ENCODE measurements at regions not wholly inside any gene's neighbourhood (a gene's known extent, or its start where the extent isn't known, plus 50 kb on each side); places are given as distances from the start of the nearest gene placed in this dataset.

- TF ChIP-seq ZBTB11 (CRISPR knock-in tag; IDR thresholded peaks at IDR 0.05) (no peak), ZNF622 (IDR thresholded peaks at IDR 0.05) (no peak), YBX1 (IDR thresholded peaks at IDR 0.05) (no peak), ZNF24 (IDR thresholded peaks at IDR 0.05) (no peak)
Measured at GRCh38 chr3:65174713-65175112, 486.9 kb upstream of the ADAMTS9 start (continued).

GRCh38 chr3:65173841-65174240, 486.0 kb upstream of the ADAMTS9 start:
- intact Hi-C loops (cut with micrococcal nuclease; ENCODE audit: unreplicated experiment) = loop anchor here (5.0 kb wide), 1 partner anchor 642 kb away; no protein-coding TSS in a partner anchor
- ChIA-PET POLR2A (no interaction called here), SMC1A (ENCODE audit: uncharacterized antibody, unreplicated experiment) (no interaction called here), CTCF (no interaction called here), RAD21 (ENCODE audit: unreplicated experiment) (no interaction called here)
- FAIRE-seq (no peak), ATAC-seq (no peak), DNase-seq (ENCODE audit: low read depth, low spot score) (no peak)
- Histone ChIP-seq H4K20me1 (ENCODE audit: control insufficient read depth, insufficient read depth) (no peaks in the 10 kb centered on the region), H3K9ac (ENCODE audit: control insufficient read depth, insufficient read depth, low read length) (no peak overlapping the region), H3K79me2 (ENCODE audit: control insufficient read depth, insufficient read depth, low read length) (no peaks in the 10 kb centered on the region), H3K9me3 (replicated peaks; ENCODE audit: control insufficient read depth, insufficient read depth, low read length) (no peaks in the 10 kb centered on the region), H3K4me2 (ENCODE audit: control insufficient read depth, insufficient read depth) (no peak overlapping the region), H3K4me3 (no peak overlapping the region), H3K36me3 (ENCODE audit: control insufficient read depth in 2 of 2, insufficient read depth in 2 of 2, low read length in 1 of 2) (no peaks in the 10 kb centered on the region), H3K4me1 (ENCODE audit: control insufficient read depth, insufficient read depth, low read length) (no peaks in the 10 kb centered on the region), H2AFZ (ENCODE audit: control insufficient read depth, low read depth, low read length) (no peak overlapping the region), H3K27me3 (replicated peaks in 1 of 2; ENCODE audit: control insufficient read depth in 2 of 2, insufficient read depth in 2 of 2, low read length in 1 of 2) (no peaks in the 10 kb centered on the region), H3K27ac (ENCODE audit: control insufficient read depth, insufficient read depth) (no peak overlapping the region)
- in situ Hi-C loops (cut with MboI) = no loop called here
- BruUV-seq (replicated peaks) = no TSS peak
- WGBS (ENCODE audit: insufficient coverage, insufficient replicate concordance, low lambda C conversion rate, missing lambda C conversion rate) = 35% methylated on average over 2 of the region's 2 CpGs
- TF ChIP-seq, protein P1, sequence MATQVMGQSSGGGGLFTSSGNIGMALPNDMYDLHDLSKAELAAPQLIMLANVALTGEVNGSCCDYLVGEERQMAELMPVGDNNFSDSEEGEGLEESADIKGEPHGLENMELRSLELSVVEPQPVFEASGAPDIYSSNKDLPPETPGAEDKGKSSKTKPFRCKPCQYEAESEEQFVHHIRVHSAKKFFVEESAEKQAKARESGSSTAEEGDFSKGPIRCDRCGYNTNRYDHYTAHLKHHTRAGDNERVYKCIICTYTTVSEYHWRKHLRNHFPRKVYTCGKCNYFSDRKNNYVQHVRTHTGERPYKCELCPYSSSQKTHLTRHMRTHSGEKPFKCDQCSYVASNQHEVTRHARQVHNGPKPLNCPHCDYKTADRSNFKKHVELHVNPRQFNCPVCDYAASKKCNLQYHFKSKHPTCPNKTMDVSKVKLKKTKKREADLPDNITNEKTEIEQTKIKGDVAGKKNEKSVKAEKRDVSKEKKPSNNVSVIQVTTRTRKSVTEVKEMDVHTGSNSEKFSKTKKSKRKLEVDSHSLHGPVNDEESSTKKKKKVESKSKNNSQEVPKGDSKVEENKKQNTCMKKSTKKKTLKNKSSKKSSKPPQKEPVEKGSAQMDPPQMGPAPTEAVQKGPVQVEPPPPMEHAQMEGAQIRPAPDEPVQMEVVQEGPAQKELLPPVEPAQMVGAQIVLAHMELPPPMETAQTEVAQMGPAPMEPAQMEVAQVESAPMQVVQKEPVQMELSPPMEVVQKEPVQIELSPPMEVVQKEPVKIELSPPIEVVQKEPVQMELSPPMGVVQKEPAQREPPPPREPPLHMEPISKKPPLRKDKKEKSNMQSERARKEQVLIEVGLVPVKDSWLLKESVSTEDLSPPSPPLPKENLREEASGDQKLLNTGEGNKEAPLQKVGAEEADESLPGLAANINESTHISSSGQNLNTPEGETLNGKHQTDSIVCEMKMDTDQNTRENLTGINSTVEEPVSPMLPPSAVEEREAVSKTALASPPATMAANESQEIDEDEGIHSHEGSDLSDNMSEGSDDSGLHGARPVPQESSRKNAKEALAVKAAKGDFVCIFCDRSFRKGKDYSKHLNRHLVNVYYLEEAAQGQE (IDR thresholded peaks at IDR 0.05; ENCODE audit: low read depth, low read length) = no peak
- no peak for TF ChIP-seq NFYB (IDR thresholded peaks at IDR 0.05; ENCODE audit: insufficient read depth, low read depth, low read length)
- no peak for TF ChIP-seq EED (IDR thresholded peaks at IDR 0.05; ENCODE audit: low read depth)
- TF ChIP-seq TARDBP (IDR thresholded peaks at IDR 0.05; ENCODE audit: borderline replicate concordance) = no peak
- TF ChIP-seq BHLHE40 (IDR thresholded peaks at IDR 0.05; ENCODE audit: borderline replicate concordance in 1 of 2, low read depth in 2 of 2, low read length in 1 of 2) = no peak
- TF ChIP-seq ZNF207 (IDR thresholded peaks at IDR 0.05; ENCODE audit: borderline replicate concordance) = no peak
- TF ChIP-seq TAF1 (IDR thresholded peaks at IDR 0.05; ENCODE audit: borderline replicate concordance, low read depth, low read length) = no peak
- TF ChIP-seq SMAD1 (IDR thresholded peaks at IDR 0.05; ENCODE audit: low read depth, partially characterized antibody) = no peak
- no peak for TF ChIP-seq SRF (IDR thresholded peaks at IDR 0.05; ENCODE audit: low read depth in 2 of 2, low read length in 2 of 2)
- no peak for TF ChIP-seq IKZF2 (IDR thresholded peaks at IDR 0.05)
- TF ChIP-seq TBL1XR1 (IDR thresholded peaks at IDR 0.05; ENCODE audit: low read depth, low read length) = no peak
- no peak for TF ChIP-seq SIX5 (IDR thresholded peaks at IDR 0.05; ENCODE audit: low read depth, low read length, severe bottlenecking)

All from GM12878 (cell line).